ENCODE measurements at regions not wholly inside any gene's neighbourhood (a gene's known extent, or its start where the extent isn't known, plus 50 kb on each side); places are given as distances from the start of the nearest gene placed in this dataset.
"Not testable (repeated sequence)": the region's sequence is repeated elsewhere in the genome, so short reads cannot be mapped to it uniquely, and the experiment has no call there.

- intact Hi-C loops (cut with DNase I): no loop called here
- no peak for DNase-seq (ENCODE audit: extremely low spot score)
- TF ChIP-seq EP300 (IDR thresholded peaks at IDR 0.05): no peak
- TF ChIP-seq, protein P1, sequence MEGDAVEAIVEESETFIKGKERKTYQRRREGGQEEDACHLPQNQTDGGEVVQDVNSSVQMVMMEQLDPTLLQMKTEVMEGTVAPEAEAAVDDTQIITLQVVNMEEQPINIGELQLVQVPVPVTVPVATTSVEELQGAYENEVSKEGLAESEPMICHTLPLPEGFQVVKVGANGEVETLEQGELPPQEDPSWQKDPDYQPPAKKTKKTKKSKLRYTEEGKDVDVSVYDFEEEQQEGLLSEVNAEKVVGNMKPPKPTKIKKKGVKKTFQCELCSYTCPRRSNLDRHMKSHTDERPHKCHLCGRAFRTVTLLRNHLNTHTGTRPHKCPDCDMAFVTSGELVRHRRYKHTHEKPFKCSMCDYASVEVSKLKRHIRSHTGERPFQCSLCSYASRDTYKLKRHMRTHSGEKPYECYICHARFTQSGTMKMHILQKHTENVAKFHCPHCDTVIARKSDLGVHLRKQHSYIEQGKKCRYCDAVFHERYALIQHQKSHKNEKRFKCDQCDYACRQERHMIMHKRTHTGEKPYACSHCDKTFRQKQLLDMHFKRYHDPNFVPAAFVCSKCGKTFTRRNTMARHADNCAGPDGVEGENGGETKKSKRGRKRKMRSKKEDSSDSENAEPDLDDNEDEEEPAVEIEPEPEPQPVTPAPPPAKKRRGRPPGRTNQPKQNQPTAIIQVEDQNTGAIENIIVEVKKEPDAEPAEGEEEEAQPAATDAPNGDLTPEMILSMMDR (IDR thresholded peaks at IDR 0.05): no peak
- no peak for TF ChIP-seq POLR2A (IDR thresholded peaks at IDR 0.05; ENCODE audit: low read depth)
- no peak for TF ChIP-seq POLR2AphosphoS5 (IDR thresholded peaks at IDR 0.05)
- Histone ChIP-seq H3K9me3 (no peaks in the 10 kb centered on the region), H3K4me3 (no peak overlapping the region), H3K4me1 (peaks cover 10 to 28% (median 16%) of the 10 kb centered on the region in 4 donors), H3K36me3 (no peaks in the 10 kb centered on the region), H3K27me3 (no peaks in the 10 kb centered on the region), H3K27ac (replicated peaks in 1 of 4) (no peak overlapping the region)
- 91% methylated on average over 13 of the region's 13 CpGs for WGBS
Measured at GRCh38 chr3:177624528-177625495, 427.5 kb upstream of the TBL1XR1 start.

- H3K36me3 ChIP-seq: no peaks in the 10 kb centered on the region
- no peak overlapping the region for H3K4me3 ChIP-seq
- H3K9me3 ChIP-seq: no peaks in the 10 kb centered on the region
- intact Hi-C loops (cut with DNase I): no loop called here
- 91% methylated on average over 2 of the region's 2 CpGs for WGBS
- no peaks in the 10 kb centered on the region for H3K27me3 ChIP-seq
- DNase-seq (ENCODE audit: extremely low spot score): no peak
- peaks cover 7 to 16% (median 8%) of the 10 kb centered on the region in 4 donors for H3K4me1 ChIP-seq
- TF ChIP-seq EP300 (IDR thresholded peaks at IDR 0.05) (no peak), POLR2AphosphoS5 (IDR thresholded peaks at IDR 0.05) (no peak), POLR2A (IDR thresholded peaks at IDR 0.05; ENCODE audit: low read depth) (no peak)
- TF ChIP-seq, protein P1 (IDR thresholded peaks at IDR 0.05): no peak
- H3K27ac ChIP-seq (replicated peaks in 1 of 4): no peak overlapping the region
Measured at GRCh38 chr3:177626045-177626444, 428.8 kb upstream of the TBL1XR1 start.

DNA sequence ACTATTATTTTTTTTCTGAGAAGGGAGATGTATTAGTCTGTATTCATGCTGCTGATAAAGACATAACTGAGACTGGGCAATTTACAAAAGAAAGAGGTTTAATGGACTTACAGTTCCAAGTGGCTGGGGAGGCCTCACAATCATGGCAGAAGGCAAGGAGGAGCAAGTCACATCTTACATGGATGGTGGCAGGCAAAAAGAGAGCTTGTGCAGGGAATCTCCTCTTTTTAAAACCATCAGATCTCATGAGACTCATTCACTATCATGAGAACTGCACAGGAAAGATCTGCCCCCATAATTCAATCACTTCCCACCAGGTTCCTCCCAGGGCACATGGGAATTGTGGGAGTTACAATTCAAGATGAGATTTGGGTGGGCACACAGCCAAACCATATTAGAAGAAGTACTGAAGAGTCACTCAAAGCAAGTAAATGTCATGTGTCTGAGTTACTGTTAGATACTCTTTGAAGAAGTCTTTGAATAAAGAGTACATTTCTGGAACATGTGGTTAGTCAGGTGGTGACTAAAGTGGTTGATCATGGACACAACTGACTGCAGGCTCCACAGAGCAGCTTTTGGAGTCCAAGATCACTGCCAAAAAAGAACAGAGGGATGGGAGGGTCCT is 430.9 kb upstream of the TBL1XR1 start:
- DNase-seq (ENCODE audit: extremely low spot score); H3K27me3 ChIP-seq; H3K27ac ChIP-seq (replicated peaks in 1 of 4); H3K36me3 ChIP-seq; intact Hi-C loops (cut with DNase I); H3K9me3 ChIP-seq; H3K4me3 ChIP-seq; H3K4me1 ChIP-seq: not testable (repeated sequence)

- WGBS: 78% methylated on average over 3 of the region's 3 CpGs
- H3K9me3 ChIP-seq: no peaks in the 10 kb centered on the region
- H3K36me3 ChIP-seq: no peaks in the 10 kb centered on the region
- H3K4me3 ChIP-seq: no peak overlapping the region
- TF ChIP-seq EP300 (IDR thresholded peaks at IDR 0.05) (no peak), POLR2AphosphoS5 (IDR thresholded peaks at IDR 0.05) (no peak), POLR2A (IDR thresholded peaks at IDR 0.05; ENCODE audit: low read depth) (no peak)
- TF ChIP-seq, protein P1 (IDR thresholded peaks at IDR 0.05): no peak
- peaks cover 0 to 10% (median 9%) of the 10 kb centered on the region in 4 donors for H3K4me1 ChIP-seq
- no peak overlapping the region for H3K27ac ChIP-seq (replicated peaks in 1 of 4)
- intact Hi-C loops (cut with DNase I): no loop called here
- DNase-seq (ENCODE audit: extremely low spot score): no peak
- no peaks in the 10 kb centered on the region for H3K27me3 ChIP-seq
Measured at GRCh38 chr3:177629276-177629675, 432.0 kb upstream of the TBL1XR1 start.

DNA sequence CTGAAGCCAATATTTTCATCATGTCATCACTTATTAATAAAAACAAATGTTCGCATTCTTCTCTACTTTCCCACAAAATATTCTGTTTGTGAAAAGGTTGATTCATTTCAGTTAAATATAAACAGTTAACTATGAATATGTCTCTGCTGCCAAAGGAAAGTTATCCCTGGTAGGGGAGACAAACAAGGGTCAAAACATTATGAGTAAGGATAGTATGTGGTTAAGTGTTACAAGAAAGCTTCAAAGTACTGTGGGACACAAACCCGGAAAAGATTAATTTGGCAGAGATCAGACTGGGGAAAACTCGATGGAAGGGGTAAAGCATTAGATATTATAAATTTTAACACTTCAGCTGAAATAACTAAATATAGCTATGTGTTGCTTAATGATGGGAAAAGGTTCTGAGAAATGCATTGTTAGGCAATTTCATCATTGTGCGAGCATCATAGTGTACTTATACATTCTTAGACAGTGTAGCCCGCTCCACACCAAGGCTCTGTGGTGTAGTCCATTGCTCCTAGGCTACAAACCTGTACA is 436.5 kb upstream of the TBL1XR1 start:
- no peak overlapping the region for H3K27ac ChIP-seq (replicated peaks in 1 of 4)
- H3K9me3 ChIP-seq: no peaks in the 10 kb centered on the region
- DNase-seq (ENCODE audit: extremely low spot score): no peak
- no peak overlapping the region for H3K4me3 ChIP-seq
- TF ChIP-seq POLR2AphosphoS5 (IDR thresholded peaks at IDR 0.05) (no peak), POLR2A (IDR thresholded peaks at IDR 0.05; ENCODE audit: low read depth) (no peak), EP300 (IDR thresholded peaks at IDR 0.05) (no peak)
- TF ChIP-seq, protein P1 (IDR thresholded peaks at IDR 0.05): no peak
- WGBS: 57% methylated on average over 5 of the region's 5 CpGs
- no peaks in the 10 kb centered on the region for H3K36me3 ChIP-seq
- peaks cover 0 to 10% (median 9%) of the 10 kb centered on the region in 4 donors for H3K4me1 ChIP-seq
- no peaks in the 10 kb centered on the region for H3K27me3 ChIP-seq
- intact Hi-C loops (cut with DNase I): no loop called here

DNA sequence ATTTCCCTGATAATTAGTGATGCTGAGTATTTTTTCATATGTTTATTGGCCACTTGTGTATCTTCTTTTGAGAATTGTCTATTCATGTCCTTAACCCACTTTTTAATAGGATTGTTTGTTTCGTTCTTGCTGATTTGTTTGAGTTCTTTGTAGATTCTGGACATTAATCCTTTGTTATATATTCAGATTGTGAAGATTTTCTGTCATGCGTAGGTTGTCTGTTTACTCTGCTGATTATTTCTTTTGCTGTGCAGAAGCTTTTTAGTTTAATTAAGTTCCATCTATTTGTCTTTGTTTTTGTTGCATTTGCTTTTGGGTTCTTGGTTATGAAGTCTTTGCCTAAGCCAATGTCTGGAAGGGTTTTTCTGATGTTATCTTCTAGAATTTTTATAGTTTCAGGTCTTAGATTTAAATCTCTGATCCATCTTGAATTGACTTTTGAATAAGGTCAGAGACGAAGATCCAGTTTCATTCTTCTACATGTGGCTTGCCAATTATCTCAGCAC is 438.4 kb upstream of the TBL1XR1 start:
- H3K27me3 ChIP-seq; H3K36me3 ChIP-seq; DNase-seq (ENCODE audit: extremely low spot score); H3K4me3 ChIP-seq; H3K9me3 ChIP-seq; intact Hi-C loops (cut with DNase I); H3K27ac ChIP-seq (replicated peaks in 1 of 4): not testable (repeated sequence)
- peaks cover 0 to 13% (median 9%) of the 10 kb centered on the region in 4 donors for H3K4me1 ChIP-seq
- 95% methylated on average over 3 of the region's 3 CpGs for WGBS
